Astrocyte of the cerebellum (primary cell): ENCODE measurements at regions not wholly inside any gene's neighbourhood (a gene's known extent, or its start where the extent isn't known, plus 50 kb on each side); places are given as distances from the start of the nearest gene placed in this dataset.

Experiments
- DNase-seq: peaks from one replicate; pipeline ENCODE4 v3.0.0-alpha.2; 2011; ENCODE audit warnings: low read depth
- H3K4me3 ChIP-seq: 2 replicates; pipeline ENCODE4 v1.5.1; 2011; ENCODE audit warnings: mild to moderate bottlenecking, low read depth, low read length, moderate library complexity
- CTCF ChIP-seq: IDR thresholded peaks from 2 replicates; pipeline ENCODE4 v1.5.1; 2012; ENCODE audit warnings: low read length, low read depth, moderate library complexity, mild to moderate bottlenecking; ENCODE audit errors: missing control alignments
- in situ Hi-C: cut with HindIII; loops from 2 replicates; pipeline ENCODE4 v1.10.0; 2017; ENCODE audit warnings: low sequenced_read_pairs

GRCh38 chr1:191396622-191397021 lies 761.6 kb upstream of the RGS18 start:
- no peak for DNase-seq
- H3K4me3 ChIP-seq, result no peak overlapping the region
- in situ Hi-C loops, result no loop called here
- TF ChIP-seq CTCF, result no peak

GRCh38 chr1:191398551-191398950 lies 759.7 kb upstream of the RGS18 start:
- TF ChIP-seq CTCF, result no peak
- H3K4me3 ChIP-seq, result no peak overlapping the region
- in situ Hi-C loops, result no loop called here
- DNase-seq, result no peak

- in situ Hi-C loops, result loop anchor here (5.0 kb wide), 1 partner anchor 93 kb away; no protein-coding TSS in a partner anchor
- no peak for DNase-seq
- TF ChIP-seq CTCF, result no peak
- no peak overlapping the region for H3K4me3 ChIP-seq
These were observed 752.8 kb upstream of the RGS18 start for GRCh38 chr1:191405417-191405816.

- no peak for TF ChIP-seq CTCF
- in situ Hi-C loops, result no loop called here
- H3K4me3 ChIP-seq, result no peak overlapping the region
- no peak for DNase-seq
These were observed 743.2 kb upstream of the RGS18 start for GRCh38 chr1:191414981-191415640.

GRCh38 chr1:191419842-191420241 lies 738.4 kb upstream of the RGS18 start:
- TF ChIP-seq CTCF, result no peak
- no peak overlapping the region for H3K4me3 ChIP-seq
- in situ Hi-C loops, result no loop called here
- DNase-seq, result no peak

GRCh38 chr1:191427593-191427992 lies 730.7 kb upstream of the RGS18 start:
- in situ Hi-C loops, result no loop called here
- no peak overlapping the region for H3K4me3 ChIP-seq
- no peak for TF ChIP-seq CTCF
- no peak for DNase-seq
